Neural progenitor cell (in vitro differentiated cells): ENCODE measurements at regions not wholly inside any gene's neighbourhood (a gene's known extent, or its start where the extent isn't known, plus 50 kb on each side); places are given as distances from the start of the nearest gene placed in this dataset.

Source experiments
- DNase-seq: peaks from one replicate; pipeline ENCODE4 v3.0.0-alpha.2; 2016; ENCODE audit warnings: low spot score
- H2AFZ ChIP-seq: fragments of 200-600 bp; sonication (generic); replicated peaks from 2 replicates; pipeline ENCODE4 v1.6.1; 2016; ENCODE audit warnings: antibody characterized with exemption
- H3F3A ChIP-seq: fragments of 200-600 bp; sonication (generic); 2 replicates; pipeline ENCODE4 v1.6.1; 2016; ENCODE audit warnings: antibody characterized with exemption, low read depth
- H3K27ac ChIP-seq: fragments of 200-600 bp; sonication (generic); 2 replicates; pipeline ENCODE4 v1.5.1; 2016; ENCODE audit warnings: mild to moderate bottlenecking
- H3K27me3 ChIP-seq: fragments of 200-600 bp; sonication (generic); 2 replicates; pipeline ENCODE4 v1.6.1; 2016; ENCODE audit warnings: mild to moderate bottlenecking, moderate library complexity
- H3K36me3 ChIP-seq: fragments of 200-600 bp; sonication (generic); 2 replicates; pipeline ENCODE4 v1.5.1; 2016
- H3K4me1 ChIP-seq: fragments of 200-600 bp; sonication (generic); 2 replicates; pipeline ENCODE4 v1.6.1; 2016; ENCODE audit warnings: mixed run types
- H3K4me2 ChIP-seq: fragments of 200-600 bp; sonication (generic); 2 replicates; pipeline ENCODE4 v1.6.1; 2016
- H3K4me3 ChIP-seq: fragments of 200-600 bp; sonication (generic); 2 replicates; pipeline ENCODE4 v1.5.1; 2016
- H3K79me2 ChIP-seq: fragments of 200-600 bp; sonication (generic); 2 replicates; pipeline ENCODE4 v1.6.1; 2016; ENCODE audit warnings: low read depth
- H3K9ac ChIP-seq: fragments of 200-600 bp; sonication (generic); 2 replicates; pipeline ENCODE4 v1.6.1; 2016
- H3K9me3 ChIP-seq: fragments of 200-600 bp; sonication (generic); 2 replicates; pipeline ENCODE4 v1.5.1; 2016; ENCODE audit warnings: low read depth
- H4K20me1 ChIP-seq: fragments of 200-600 bp; sonication (generic); 2 replicates; pipeline ENCODE4 v1.6.1; 2016; ENCODE audit warnings: low read depth
- H3K27ac Mint-ChIP-seq: 3 replicates; pipeline ENCODE4 v1.8.0; 2021; ENCODE audit warnings: mixed read lengths
- H3K27me3 Mint-ChIP-seq: 2 replicates; pipeline ENCODE4 v1.8.0; 2022; ENCODE audit warnings: low read depth, mild to moderate bottlenecking, inconsistent platforms, moderate library complexity, mixed read lengths; ENCODE audit not compliant: insufficient read depth
- H3K36me3 Mint-ChIP-seq: 3 replicates; pipeline ENCODE4 v1.8.0; 2021; ENCODE audit warnings: mixed read lengths
- H3K4me1 Mint-ChIP-seq: 3 replicates; pipeline ENCODE4 v1.8.0; 2021; ENCODE audit warnings: mixed read lengths
- H3K4me3 Mint-ChIP-seq: 3 replicates; pipeline ENCODE4 v1.8.0; 2021; ENCODE audit warnings: mild to moderate bottlenecking, moderate library complexity, mixed read lengths
- H3K9me3 Mint-ChIP-seq: 3 replicates; pipeline ENCODE4 v1.8.0; 2020; ENCODE audit warnings: mixed read lengths
- EZH2 ChIP-seq: fragments of 200-600 bp; sonication (generic); IDR thresholded peaks from 2 replicates; pipeline ENCODE4 v1.6.1; 2017; ENCODE audit warnings: antibody characterized with exemption, mild to moderate bottlenecking, moderate library complexity
- EZH2phosphoT487 ChIP-seq: fragments of 200-600 bp; sonication (generic); IDR thresholded peaks from 2 replicates; pipeline ENCODE4 v1.6.1; 2017; ENCODE audit warnings: antibody characterized with exemption
- TF ChIP-seq, protein P1 (sequence below): fragments of 200-600 bp; sonication (generic); IDR thresholded peaks from 2 replicates; pipeline ENCODE4 v1.5.1; 2017; ENCODE audit warnings: antibody characterized with exemption, mild to moderate bottlenecking

GRCh38 chr7:16113058-16113457 lies 308.3 kb downstream of the CRPPA start:
- no peak overlapping the region for H3K4me2 ChIP-seq
- no peak overlapping the region for H3K4me3 ChIP-seq
- no peak overlapping the region for H3K27ac ChIP-seq
- H3K36me3 ChIP-seq, result peaks cover 8% of the 10 kb centered on the region
- no peak overlapping the region for H3K27ac Mint-ChIP-seq
- no peaks in the 10 kb centered on the region for H3K79me2 ChIP-seq
- H3F3A ChIP-seq, result no peaks in the 10 kb centered on the region
- H3K4me1 Mint-ChIP-seq, result peaks cover 1% of the 10 kb centered on the region
- TF ChIP-seq, protein P1, sequence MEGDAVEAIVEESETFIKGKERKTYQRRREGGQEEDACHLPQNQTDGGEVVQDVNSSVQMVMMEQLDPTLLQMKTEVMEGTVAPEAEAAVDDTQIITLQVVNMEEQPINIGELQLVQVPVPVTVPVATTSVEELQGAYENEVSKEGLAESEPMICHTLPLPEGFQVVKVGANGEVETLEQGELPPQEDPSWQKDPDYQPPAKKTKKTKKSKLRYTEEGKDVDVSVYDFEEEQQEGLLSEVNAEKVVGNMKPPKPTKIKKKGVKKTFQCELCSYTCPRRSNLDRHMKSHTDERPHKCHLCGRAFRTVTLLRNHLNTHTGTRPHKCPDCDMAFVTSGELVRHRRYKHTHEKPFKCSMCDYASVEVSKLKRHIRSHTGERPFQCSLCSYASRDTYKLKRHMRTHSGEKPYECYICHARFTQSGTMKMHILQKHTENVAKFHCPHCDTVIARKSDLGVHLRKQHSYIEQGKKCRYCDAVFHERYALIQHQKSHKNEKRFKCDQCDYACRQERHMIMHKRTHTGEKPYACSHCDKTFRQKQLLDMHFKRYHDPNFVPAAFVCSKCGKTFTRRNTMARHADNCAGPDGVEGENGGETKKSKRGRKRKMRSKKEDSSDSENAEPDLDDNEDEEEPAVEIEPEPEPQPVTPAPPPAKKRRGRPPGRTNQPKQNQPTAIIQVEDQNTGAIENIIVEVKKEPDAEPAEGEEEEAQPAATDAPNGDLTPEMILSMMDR, result no peak
- TF ChIP-seq EZH2 (no peak), EZH2phosphoT487 (no peak)
- no peaks in the 10 kb centered on the region for H3K27me3 Mint-ChIP-seq
- H3K9ac ChIP-seq, result no peak overlapping the region
- peaks cover 21% of the 10 kb centered on the region for H3K9me3 ChIP-seq
- no peaks in the 10 kb centered on the region for H3K27me3 ChIP-seq
- H4K20me1 ChIP-seq, result no peaks in the 10 kb centered on the region
- peaks cover 2% of the 10 kb centered on the region for H3K36me3 Mint-ChIP-seq
- no peak overlapping the region for H2AFZ ChIP-seq
- no peak for DNase-seq
- H3K4me1 ChIP-seq, result no peaks in the 10 kb centered on the region
- H3K4me3 Mint-ChIP-seq, result no peak overlapping the region
- H3K9me3 Mint-ChIP-seq, result peaks cover 25% of the 10 kb centered on the region

DNA sequence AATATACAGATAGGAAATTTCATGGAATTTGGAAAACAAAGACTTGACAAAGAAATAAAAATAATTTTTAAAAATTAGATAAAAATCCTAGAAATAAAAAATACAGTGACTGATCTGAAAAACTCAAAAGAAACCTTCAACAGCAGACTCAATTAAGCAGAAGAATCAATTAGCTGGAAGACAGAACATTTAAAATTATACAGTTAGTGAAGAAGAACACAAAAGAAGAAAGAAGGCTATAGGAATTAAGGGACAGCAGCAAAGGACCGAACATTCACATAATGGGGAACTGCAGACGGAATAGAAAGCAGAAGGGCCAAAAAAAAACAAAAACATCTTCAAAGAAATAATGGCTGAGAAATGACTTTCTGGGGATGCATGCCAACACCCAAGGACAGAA lies 314.5 kb downstream of the CRPPA start:
- Mint-ChIP-seq H3K27ac (no peak overlapping the region), H3K4me1 (no peaks in the 10 kb centered on the region), H3K27me3 (peaks cover 2% of the 10 kb centered on the region), H3K9me3 (peaks cover 38% of the 10 kb centered on the region), H3K36me3 (no peaks in the 10 kb centered on the region), H3K4me3 (no peak overlapping the region)
- DNase-seq, result no peak
- Histone ChIP-seq H3F3A (no peaks in the 10 kb centered on the region), H3K4me1 (no peaks in the 10 kb centered on the region), H3K36me3 (peaks cover 3% of the 10 kb centered on the region), H3K9ac (no peak overlapping the region), H3K4me2 (no peak overlapping the region), H3K4me3 (no peak overlapping the region), H3K27ac (no peak overlapping the region), H4K20me1 (no peaks in the 10 kb centered on the region), H3K79me2 (no peaks in the 10 kb centered on the region), H3K27me3 (no peaks in the 10 kb centered on the region), H2AFZ (no peak overlapping the region), H3K9me3 (peaks cover 27% of the 10 kb centered on the region)
- TF ChIP-seq EZH2phosphoT487 (no peak), EZH2 (no peak)
- TF ChIP-seq, protein P1, result no peak

GRCh38 chr7:16106300-16106699 lies 315.0 kb downstream of the CRPPA start:
- Histone ChIP-seq H3K36me3 (peaks cover 3% of the 10 kb centered on the region), H3K27me3 (no peaks in the 10 kb centered on the region), H3K27ac (no peak overlapping the region), H3K79me2 (no peaks in the 10 kb centered on the region), H3K9ac (no peak overlapping the region), H2AFZ (no peak overlapping the region), H3K4me1 (no peaks in the 10 kb centered on the region), H3K4me3 (no peak overlapping the region), H4K20me1 (no peaks in the 10 kb centered on the region), H3F3A (no peaks in the 10 kb centered on the region), H3K9me3 (peaks cover 27% of the 10 kb centered on the region), H3K4me2 (no peak overlapping the region)
- DNase-seq, result no peak
- Mint-ChIP-seq H3K4me1 (no peaks in the 10 kb centered on the region), H3K4me3 (no peak overlapping the region), H3K36me3 (no peaks in the 10 kb centered on the region), H3K27me3 (peaks cover 2% of the 10 kb centered on the region), H3K9me3 (peaks cover 38% of the 10 kb centered on the region), H3K27ac (no peak overlapping the region)
- TF ChIP-seq EZH2phosphoT487, result no peak
- TF ChIP-seq EZH2, result no peak
- TF ChIP-seq, protein P1, result no peak
